ENCODE measurements at regions not wholly inside any gene's neighbourhood (a gene's known extent, or its start where the extent isn't known, plus 50 kb on each side); places are given as distances from the start of the nearest gene placed in this dataset.

DNA sequence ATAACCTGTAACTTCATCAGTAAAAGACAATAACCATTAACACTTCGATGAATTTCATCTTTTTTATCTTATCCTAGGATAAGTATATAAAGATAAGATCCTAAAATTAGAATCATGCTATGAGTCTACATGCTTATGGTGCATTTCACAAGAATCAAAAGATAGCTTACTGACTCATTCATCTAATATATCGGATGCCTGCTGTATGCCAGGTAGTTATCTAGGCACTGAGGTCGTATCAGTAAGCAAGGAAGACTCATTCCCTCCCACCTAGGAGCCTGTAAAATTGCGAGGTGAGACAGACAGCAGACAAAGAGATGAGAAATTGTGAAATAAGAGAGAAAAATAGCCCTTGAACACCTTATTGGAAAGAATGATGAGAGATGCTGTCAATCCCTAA lies 240.6 kb upstream of the ADAMTSL1 start:
- Histone ChIP-seq H3K79me2 (ENCODE audit: low read length) (no peaks in the 10 kb centered on the region), H4K20me1 (ENCODE audit: insufficient read depth, low read depth, low read length) (no peaks in the 10 kb centered on the region), H3K9me3 (ENCODE audit: low read length) (no peaks in the 10 kb centered on the region), H3K4me3 (ENCODE audit: low read length) (no peak overlapping the region), H3K27ac (ENCODE audit: low read length) (no peak overlapping the region), H3K27me3 (ENCODE audit: low read length) (no peaks in the 10 kb centered on the region), H3K36me3 (ENCODE audit: insufficient read depth, low read length) (no peaks in the 10 kb centered on the region), H3K4me2 (ENCODE audit: low read depth, low read length, poor library complexity, severe bottlenecking) (no peak overlapping the region), H3K4me1 (ENCODE audit: low read length) (peaks cover 4% of the 10 kb centered on the region), H3K9me2 (replicated peaks; ENCODE audit: insufficient read depth, low read length) (no peaks in the 10 kb centered on the region), H3K9ac (ENCODE audit: low read length) (no peak overlapping the region), H2AFZ (ENCODE audit: low read length) (no peak overlapping the region)
- no peak for DNase-seq

DNA sequence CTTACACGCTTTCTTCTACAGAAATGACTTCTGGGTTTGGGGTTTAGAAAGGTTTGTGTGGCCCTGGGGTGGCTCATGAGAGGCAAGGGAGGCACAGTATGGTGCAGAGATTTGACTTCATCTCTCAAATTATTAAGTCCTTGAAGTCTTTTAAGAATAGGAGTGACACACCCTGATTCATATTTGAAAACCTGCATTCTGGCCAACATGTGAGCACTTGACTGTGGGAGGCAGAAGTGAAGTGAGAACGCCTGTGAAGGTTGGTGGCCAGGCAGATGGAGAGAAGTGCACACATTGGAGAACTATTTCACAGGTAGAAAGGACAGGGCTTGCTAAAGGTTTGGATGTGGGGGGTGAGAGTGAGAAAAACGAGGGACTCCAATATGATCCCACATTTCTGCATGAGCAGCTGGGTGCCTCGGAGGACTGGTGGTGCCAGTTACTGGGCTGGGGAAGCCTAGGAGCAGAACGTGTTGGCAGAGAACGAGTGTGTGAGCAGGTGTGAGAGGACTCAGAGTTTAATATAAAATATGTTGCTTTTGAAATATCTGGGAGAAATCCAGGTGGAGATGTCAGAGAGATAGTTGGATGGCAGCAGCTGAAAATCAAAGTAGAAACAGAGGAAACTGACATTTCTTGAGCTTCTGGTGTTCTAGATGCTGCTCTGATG lies 240.0 kb upstream of the ADAMTSL1 start:
- H3K27me3 ChIP-seq (ENCODE audit: low read length), result no peaks in the 10 kb centered on the region
- H3K4me3 ChIP-seq (ENCODE audit: low read length), result no peak overlapping the region
- H3K4me1 ChIP-seq (ENCODE audit: low read length), result peaks cover 2% of the 10 kb centered on the region
- H3K79me2 ChIP-seq (ENCODE audit: low read length), result no peaks in the 10 kb centered on the region
- peak; percentile 20 for DNase-seq
- no peak overlapping the region for H3K27ac ChIP-seq (ENCODE audit: low read length)
- H3K36me3 ChIP-seq (ENCODE audit: insufficient read depth, low read length), result no peaks in the 10 kb centered on the region
- no peaks in the 10 kb centered on the region for H4K20me1 ChIP-seq (ENCODE audit: insufficient read depth, low read depth, low read length)
- no peak overlapping the region for H2AFZ ChIP-seq (ENCODE audit: low read length)
- H3K4me2 ChIP-seq (ENCODE audit: low read depth, low read length, poor library complexity, severe bottlenecking), result no peak overlapping the region
- no peaks in the 10 kb centered on the region for H3K9me2 ChIP-seq (replicated peaks; ENCODE audit: insufficient read depth, low read length)
- H3K9ac ChIP-seq (ENCODE audit: low read length), result no peak overlapping the region
- no peaks in the 10 kb centered on the region for H3K9me3 ChIP-seq (ENCODE audit: low read length)

DNA sequence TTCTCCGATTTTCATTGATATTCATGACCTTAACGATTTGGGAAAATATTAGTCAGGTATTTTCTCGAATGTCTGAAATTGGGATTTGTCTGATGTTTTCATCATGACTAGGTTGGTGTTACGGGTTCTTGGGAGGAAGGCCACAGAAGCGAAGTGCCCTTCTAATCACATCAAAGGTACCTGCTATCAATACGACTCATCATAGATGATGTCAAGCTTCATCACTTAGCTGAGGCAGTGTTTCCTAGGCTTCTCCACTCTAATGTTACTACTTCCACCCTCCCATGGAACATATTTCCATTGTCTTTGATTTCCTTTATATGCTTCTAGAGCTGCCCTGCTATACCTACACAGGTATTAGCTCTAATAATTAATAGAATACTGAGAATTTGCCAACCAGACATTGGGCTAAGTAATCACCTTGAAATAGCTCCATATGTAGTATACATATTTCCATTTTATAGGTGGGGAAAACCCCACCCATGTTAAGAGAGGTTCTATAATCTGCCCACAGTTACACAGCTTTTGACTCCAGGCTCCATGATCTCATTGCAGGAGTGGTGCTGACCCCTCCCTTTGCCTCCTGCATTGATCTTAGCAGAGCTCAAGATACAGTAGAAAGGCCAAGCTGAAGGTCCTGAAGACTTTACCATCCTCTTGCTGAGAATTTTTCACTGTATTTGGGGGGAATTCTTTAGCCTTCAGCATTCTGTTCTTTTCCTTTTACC lies 238.6 kb upstream of the ADAMTSL1 start:
- Histone ChIP-seq H3K9me3 (ENCODE audit: low read length) (no peaks in the 10 kb centered on the region), H3K27ac (ENCODE audit: low read length) (no peak overlapping the region), H3K36me3 (ENCODE audit: insufficient read depth, low read length) (no peaks in the 10 kb centered on the region), H3K27me3 (ENCODE audit: low read length) (no peaks in the 10 kb centered on the region), H2AFZ (ENCODE audit: low read length) (no peak overlapping the region), H3K4me2 (ENCODE audit: low read depth, low read length, poor library complexity, severe bottlenecking) (no peak overlapping the region), H3K9me2 (replicated peaks; ENCODE audit: insufficient read depth, low read length) (no peaks in the 10 kb centered on the region), H3K4me3 (ENCODE audit: low read length) (no peak overlapping the region), H3K79me2 (ENCODE audit: low read length) (no peaks in the 10 kb centered on the region), H3K4me1 (ENCODE audit: low read length) (no peaks in the 10 kb centered on the region), H4K20me1 (ENCODE audit: insufficient read depth, low read depth, low read length) (no peaks in the 10 kb centered on the region), H3K9ac (ENCODE audit: low read length) (no peak overlapping the region)
- peak; percentile 16 for DNase-seq

DNA sequence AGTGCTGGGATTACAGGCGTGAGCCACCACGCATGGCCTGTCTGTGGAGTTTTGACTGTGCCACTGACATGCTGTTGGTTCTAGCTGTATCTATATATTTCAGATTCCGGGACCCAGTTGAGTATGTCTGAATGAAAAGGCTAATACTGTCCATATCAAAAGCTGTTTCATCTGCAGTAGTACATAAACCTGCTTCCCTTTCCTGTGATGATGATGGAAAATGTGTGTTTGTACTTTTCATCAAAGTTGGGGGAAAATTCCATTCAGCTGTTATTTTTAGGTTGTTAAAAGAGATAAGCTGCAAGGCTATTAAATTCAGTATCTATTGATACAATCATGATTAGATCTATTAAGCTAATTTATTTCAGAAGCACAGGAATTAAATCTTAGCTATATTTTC lies 237.6 kb upstream of the ADAMTSL1 start:
- no peak overlapping the region for H2AFZ ChIP-seq (ENCODE audit: low read length)
- H4K20me1 ChIP-seq (ENCODE audit: insufficient read depth, low read depth, low read length), result no peaks in the 10 kb centered on the region
- H3K4me1 ChIP-seq (ENCODE audit: low read length), result no peaks in the 10 kb centered on the region
- no peak for DNase-seq
- H3K9me2 ChIP-seq (replicated peaks; ENCODE audit: insufficient read depth, low read length), result no peaks in the 10 kb centered on the region
- no peaks in the 10 kb centered on the region for H3K9me3 ChIP-seq (ENCODE audit: low read length)
- no peak overlapping the region for H3K4me2 ChIP-seq (ENCODE audit: low read depth, low read length, poor library complexity, severe bottlenecking)
- no peak overlapping the region for H3K27ac ChIP-seq (ENCODE audit: low read length)
- no peaks in the 10 kb centered on the region for H3K36me3 ChIP-seq (ENCODE audit: insufficient read depth, low read length)
- no peak overlapping the region for H3K4me3 ChIP-seq (ENCODE audit: low read length)
- H3K27me3 ChIP-seq (ENCODE audit: low read length), result no peaks in the 10 kb centered on the region
- no peaks in the 10 kb centered on the region for H3K79me2 ChIP-seq (ENCODE audit: low read length)
- no peak overlapping the region for H3K9ac ChIP-seq (ENCODE audit: low read length)

DNA sequence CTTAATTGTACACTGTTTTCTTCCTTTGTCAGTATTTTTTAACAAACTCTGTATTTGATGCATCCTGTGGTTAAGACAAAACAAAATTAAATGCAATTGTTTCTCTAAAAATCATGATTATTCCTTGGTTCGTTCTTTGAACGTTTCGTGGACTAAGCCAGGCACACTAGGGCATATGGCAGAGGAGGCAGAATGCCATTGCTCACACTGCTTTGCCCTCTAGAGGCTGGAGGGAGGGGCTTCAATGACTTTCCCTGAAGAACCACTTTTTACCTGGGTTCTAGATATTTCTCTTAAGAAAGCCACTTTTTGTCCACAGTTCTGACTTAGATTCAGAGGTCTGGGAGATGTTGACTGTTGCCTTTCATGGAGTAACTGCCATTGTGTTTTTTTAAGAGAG lies 236.2 kb upstream of the ADAMTSL1 start:
- Histone ChIP-seq H4K20me1 (ENCODE audit: insufficient read depth, low read depth, low read length) (no peaks in the 10 kb centered on the region), H2AFZ (ENCODE audit: low read length) (no peak overlapping the region), H3K4me1 (ENCODE audit: low read length) (no peaks in the 10 kb centered on the region), H3K79me2 (ENCODE audit: low read length) (no peaks in the 10 kb centered on the region), H3K4me2 (ENCODE audit: low read depth, low read length, poor library complexity, severe bottlenecking) (no peak overlapping the region), H3K27ac (ENCODE audit: low read length) (no peak overlapping the region), H3K9me2 (replicated peaks; ENCODE audit: insufficient read depth, low read length) (no peaks in the 10 kb centered on the region), H3K4me3 (ENCODE audit: low read length) (no peak overlapping the region), H3K36me3 (ENCODE audit: insufficient read depth, low read length) (no peaks in the 10 kb centered on the region), H3K9ac (ENCODE audit: low read length) (no peak overlapping the region), H3K27me3 (ENCODE audit: low read length) (no peaks in the 10 kb centered on the region), H3K9me3 (ENCODE audit: low read length) (no peaks in the 10 kb centered on the region)
- peak; percentile 41 for DNase-seq

DNA sequence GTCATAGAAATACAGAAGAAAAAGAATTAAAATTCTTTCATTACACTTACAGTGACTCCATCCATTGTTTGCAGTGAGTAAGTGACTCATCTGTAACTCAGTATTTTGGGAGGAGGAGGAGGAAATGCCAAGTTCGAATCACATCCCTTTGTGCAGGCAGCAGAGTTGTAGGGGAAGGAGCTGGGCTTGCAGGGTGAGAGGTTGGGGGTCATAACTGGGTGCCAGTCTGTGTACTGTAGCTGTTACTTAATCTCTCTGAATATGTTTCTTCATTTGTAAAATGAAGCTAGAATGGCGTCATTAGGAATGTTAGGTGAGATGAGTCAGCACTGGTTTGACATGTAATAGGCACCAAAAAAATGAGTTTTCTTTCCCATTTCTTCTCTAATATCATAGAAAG lies 235.7 kb upstream of the ADAMTSL1 start:
- no peak overlapping the region for H2AFZ ChIP-seq (ENCODE audit: low read length)
- no peaks in the 10 kb centered on the region for H3K9me3 ChIP-seq (ENCODE audit: low read length)
- no peaks in the 10 kb centered on the region for H3K79me2 ChIP-seq (ENCODE audit: low read length)
- no peaks in the 10 kb centered on the region for H3K27me3 ChIP-seq (ENCODE audit: low read length)
- no peak overlapping the region for H3K9ac ChIP-seq (ENCODE audit: low read length)
- H3K4me1 ChIP-seq (ENCODE audit: low read length), result no peaks in the 10 kb centered on the region
- no peaks in the 10 kb centered on the region for H4K20me1 ChIP-seq (ENCODE audit: insufficient read depth, low read depth, low read length)
- DNase-seq, result peak; percentile 4
- no peak overlapping the region for H3K4me3 ChIP-seq (ENCODE audit: low read length)
- no peaks in the 10 kb centered on the region for H3K36me3 ChIP-seq (ENCODE audit: insufficient read depth, low read length)
- H3K9me2 ChIP-seq (replicated peaks; ENCODE audit: insufficient read depth, low read length), result no peaks in the 10 kb centered on the region
- H3K4me2 ChIP-seq (ENCODE audit: low read depth, low read length, poor library complexity, severe bottlenecking), result no peak overlapping the region
- H3K27ac ChIP-seq (ENCODE audit: low read length), result no peak overlapping the region

DNA sequence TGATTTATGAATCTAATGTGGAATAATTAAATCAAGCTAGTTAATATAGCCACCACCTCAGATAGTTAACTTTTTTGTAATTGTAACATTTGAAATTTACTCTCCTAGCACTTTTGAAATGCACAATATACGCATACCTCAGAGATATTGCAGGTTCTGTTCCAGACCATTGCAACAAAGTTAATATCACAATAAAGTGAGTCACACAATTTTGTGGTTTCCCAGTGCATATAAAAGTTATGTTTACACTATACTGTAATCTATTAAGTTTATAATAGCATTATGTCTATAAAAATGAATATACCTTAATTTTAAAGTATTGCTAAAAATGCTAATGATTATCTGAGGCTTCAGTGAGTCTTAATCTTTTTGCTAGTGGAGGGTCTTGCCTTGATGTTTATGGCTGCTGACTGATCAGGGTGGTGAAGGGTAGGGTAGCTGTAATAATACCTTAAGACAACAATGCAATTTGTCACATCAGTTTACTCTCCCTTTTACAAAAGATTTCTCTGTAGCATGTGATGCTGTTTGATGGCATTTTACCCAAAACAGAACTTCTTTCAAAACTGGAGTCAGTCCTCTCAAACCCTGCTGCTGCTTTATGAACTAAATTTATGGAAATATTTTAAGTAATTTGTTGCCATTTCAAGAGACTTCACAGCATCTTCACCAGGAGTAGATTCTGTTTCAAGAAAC lies 235.1 kb upstream of the ADAMTSL1 start:
- H3K4me1 ChIP-seq (ENCODE audit: low read length), result no peaks in the 10 kb centered on the region

DNA sequence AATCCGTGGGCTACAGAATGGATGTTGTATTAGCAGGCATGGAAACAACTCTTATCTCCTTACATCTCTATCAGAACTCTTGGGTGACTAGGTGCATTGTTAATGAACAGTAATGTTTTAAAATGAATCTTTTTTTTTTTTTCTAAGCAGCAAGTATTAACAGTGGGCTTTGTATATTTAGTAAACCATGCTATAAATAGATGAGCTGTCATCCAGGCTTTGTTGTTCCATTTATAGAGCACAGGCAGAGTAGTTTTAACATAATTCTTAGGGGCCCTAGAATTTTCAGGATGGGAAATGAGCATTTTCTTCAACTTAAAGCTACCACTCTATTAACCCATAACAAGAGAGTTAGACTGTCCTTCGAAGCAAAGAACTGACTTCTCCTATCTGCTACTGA lies 233.7 kb upstream of the ADAMTSL1 start:
- no peak overlapping the region for H2AFZ ChIP-seq (ENCODE audit: low read length)
- no peaks in the 10 kb centered on the region for H3K27me3 ChIP-seq (ENCODE audit: low read length)
- H3K27ac ChIP-seq (ENCODE audit: low read length), result no peak overlapping the region
- H3K4me1 ChIP-seq (ENCODE audit: low read length), result no peaks in the 10 kb centered on the region
- H3K9me2 ChIP-seq (replicated peaks; ENCODE audit: insufficient read depth, low read length), result no peaks in the 10 kb centered on the region
- no peaks in the 10 kb centered on the region for H3K9me3 ChIP-seq (ENCODE audit: low read length)
- H3K36me3 ChIP-seq (ENCODE audit: insufficient read depth, low read length), result no peaks in the 10 kb centered on the region
- no peak for DNase-seq
- no peak overlapping the region for H3K9ac ChIP-seq (ENCODE audit: low read length)
- H4K20me1 ChIP-seq (ENCODE audit: insufficient read depth, low read depth, low read length), result no peaks in the 10 kb centered on the region
- no peak overlapping the region for H3K4me3 ChIP-seq (ENCODE audit: low read length)
- no peaks in the 10 kb centered on the region for H3K79me2 ChIP-seq (ENCODE audit: low read length)
- H3K4me2 ChIP-seq (ENCODE audit: low read depth, low read length, poor library complexity, severe bottlenecking), result no peak overlapping the region

More for the DNA sequence above, 235.1 kb upstream of the ADAMTSL1 start:
- no peak overlapping the region for H3K9ac ChIP-seq (ENCODE audit: low read length)
- DNase-seq, result no peak
- no peaks in the 10 kb centered on the region for H3K9me2 ChIP-seq (replicated peaks; ENCODE audit: insufficient read depth, low read length)
- H3K36me3 ChIP-seq (ENCODE audit: insufficient read depth, low read length), result no peaks in the 10 kb centered on the region
- no peaks in the 10 kb centered on the region for H3K79me2 ChIP-seq (ENCODE audit: low read length)
- no peaks in the 10 kb centered on the region for H4K20me1 ChIP-seq (ENCODE audit: insufficient read depth, low read depth, low read length)
- H3K4me3 ChIP-seq (ENCODE audit: low read length), result no peak overlapping the region
- no peak overlapping the region for H3K27ac ChIP-seq (ENCODE audit: low read length)
- no peaks in the 10 kb centered on the region for H3K9me3 ChIP-seq (ENCODE audit: low read length)
- no peak overlapping the region for H2AFZ ChIP-seq (ENCODE audit: low read length)
- no peak overlapping the region for H3K4me2 ChIP-seq (ENCODE audit: low read depth, low read length, poor library complexity, severe bottlenecking)
- H3K27me3 ChIP-seq (ENCODE audit: low read length), result no peaks in the 10 kb centered on the region
